ELR (cell line): ENCODE measurements at regions not wholly inside any gene's neighbourhood (a gene's known extent, or its start where the extent isn't known, plus 50 kb on each side); places are given as distances from the start of the nearest gene placed in this dataset.

ENCODE experiments used
- DNase-seq: peaks from one replicate; pipeline ENCODE4 v3.0.0-alpha.2; 2015; ENCODE audit warnings: low read depth

DNA sequence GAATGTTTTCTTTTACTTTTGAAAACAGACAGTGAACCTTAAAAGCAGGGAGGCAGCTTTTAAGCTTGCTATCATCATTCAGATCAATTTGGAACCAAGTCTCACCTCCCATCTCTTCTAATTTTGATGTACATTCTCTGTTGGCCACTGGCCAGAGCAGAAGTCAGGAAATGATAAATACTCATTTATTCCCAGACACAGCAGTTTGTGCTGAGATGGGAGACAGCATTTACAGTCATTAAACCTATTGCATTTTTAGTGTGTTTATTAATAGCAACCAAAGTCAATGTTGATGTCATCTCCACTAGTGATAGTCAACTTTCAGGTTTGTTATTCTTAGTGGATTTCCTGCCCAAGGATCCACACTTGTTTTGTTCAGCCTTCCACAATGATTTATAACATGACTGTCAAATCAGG is 320.0 kb upstream of the ATP2B1 start:
- DNase-seq: peak; percentile 25

GRCh38 chr12:90027889-90028634 is 319.4 kb upstream of the ATP2B1 start:
- peak; percentile 9 for DNase-seq

- no peak for DNase-seq
Measured at GRCh38 chr12:90027041-90027440, 318.4 kb upstream of the ATP2B1 start.

- DNase-seq: no peak
Measured at GRCh38 chr12:90026516-90026915, 317.9 kb upstream of the ATP2B1 start.

DNA sequence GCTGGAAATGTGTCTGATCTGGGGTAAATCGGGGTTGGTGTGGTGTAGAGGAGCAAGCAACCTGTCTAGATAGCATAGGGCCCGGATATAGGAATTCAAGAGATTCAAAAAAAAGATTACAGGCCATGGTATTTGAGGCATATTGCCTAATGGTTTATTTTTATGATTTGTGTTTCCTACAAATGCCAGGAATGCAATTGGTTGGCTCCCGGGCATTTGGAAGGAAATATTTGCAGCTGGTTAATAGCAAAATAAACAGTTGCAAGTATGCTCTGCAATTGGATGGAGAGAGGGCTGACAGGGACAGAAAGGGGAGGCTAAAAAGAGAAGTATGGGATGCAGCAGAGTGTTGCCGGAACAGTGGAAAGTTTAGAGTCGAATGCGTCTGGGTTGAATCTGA is 315.6 kb upstream of the ATP2B1 start:
- peak; percentile 41 for DNase-seq

DNA sequence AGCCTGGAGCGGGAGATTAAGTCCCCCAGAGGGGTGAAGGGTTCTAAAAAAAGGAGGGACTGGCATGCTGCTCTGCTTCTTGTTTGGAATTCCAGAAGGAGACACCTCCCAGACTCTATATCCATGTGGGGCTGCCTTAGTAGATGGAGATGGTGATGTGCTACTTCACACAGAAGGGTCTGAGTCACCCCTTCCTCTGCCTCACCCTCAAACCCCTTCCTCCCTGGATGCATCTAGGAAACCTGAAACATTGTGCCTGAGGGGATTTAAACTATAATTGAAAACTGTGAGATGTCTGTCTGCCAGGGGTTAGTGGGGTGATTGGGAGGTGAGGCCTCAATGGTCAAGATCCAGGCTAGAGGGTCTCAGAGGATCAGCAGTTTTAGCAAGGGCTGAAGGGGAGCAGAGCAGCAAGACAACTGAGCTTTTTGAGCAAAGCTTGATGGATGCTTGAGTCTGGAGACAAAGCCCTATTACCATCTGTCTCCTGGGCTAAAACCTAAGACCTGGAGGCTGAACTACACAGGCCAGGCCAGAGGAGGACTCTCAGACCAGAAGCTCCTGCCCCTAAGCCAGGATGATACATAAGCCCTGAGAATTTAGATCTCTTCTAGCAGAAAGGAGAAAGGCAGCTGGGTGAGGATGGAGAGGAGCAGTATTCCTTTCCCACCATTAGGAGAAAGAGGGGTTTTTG is 314.7 kb upstream of the ATP2B1 start:
- peak; percentile 78 for DNase-seq

DNA sequence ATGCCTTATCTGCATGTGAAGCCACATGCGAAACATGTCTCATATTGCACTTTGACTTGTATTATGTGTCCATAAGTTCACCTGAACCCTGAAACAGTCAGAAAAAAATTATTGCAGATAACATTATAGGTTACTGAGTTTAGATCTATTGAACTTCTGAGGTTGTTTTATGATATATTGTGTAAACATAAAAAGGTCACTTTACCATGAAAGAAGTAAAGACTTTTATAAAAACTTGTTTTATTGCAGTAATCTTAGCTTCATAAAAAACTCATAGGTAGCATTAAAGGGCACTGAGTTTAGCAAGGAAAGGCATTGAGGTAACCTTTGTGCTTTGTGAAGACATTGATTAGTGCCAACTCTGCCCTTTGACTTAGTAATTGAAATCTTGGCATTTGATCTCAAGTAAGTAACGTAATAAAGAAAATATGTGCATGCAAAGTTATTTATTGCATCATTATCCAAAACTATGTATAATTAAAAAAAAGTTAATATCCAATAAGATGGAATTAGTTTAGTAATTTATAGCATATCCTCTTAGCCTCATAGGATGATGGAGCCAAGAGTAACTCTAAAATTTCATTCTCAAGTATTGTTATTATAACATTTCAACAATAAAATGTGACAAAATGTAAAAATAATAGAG is 313.3 kb upstream of the ATP2B1 start:
- DNase-seq: no peak

DNA sequence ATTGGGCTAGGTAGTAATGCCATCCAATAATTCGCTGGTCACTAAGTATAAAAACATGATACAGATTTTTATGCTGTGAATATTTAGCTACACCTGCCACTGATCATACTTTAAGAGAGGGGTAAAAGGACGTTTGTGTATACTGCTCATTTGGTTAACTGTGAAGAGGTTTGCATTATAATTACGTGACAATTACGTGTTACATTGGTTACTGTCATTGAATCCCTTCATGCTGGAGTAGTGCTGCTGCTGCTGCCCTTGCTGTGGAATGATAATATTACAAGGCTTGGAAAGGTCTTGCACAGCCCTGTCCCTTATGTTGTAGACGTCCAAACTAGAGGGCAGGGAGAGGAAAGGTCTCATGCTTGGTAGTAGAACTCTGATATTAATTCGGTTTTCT is 312.2 kb upstream of the ATP2B1 start:
- no peak for DNase-seq

DNA sequence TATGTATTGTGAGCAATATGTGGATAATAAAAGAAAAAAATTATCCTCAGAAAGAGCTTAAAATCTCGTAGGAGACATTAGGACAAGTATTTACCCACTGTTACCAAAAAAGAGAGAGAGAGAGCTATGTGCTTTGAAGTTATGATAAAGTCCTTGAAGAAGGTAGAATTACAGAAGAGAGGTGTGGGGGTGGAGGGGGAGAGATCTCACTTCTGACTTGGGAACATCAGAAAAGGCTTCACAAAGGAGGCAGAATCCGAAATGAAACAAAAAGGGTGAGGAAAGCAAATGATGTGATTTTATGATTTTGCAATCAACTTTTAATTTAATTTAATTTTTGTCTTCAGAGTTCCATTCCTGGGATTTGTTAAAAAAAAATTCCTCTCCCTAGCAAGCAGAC is 311.8 kb upstream of the ATP2B1 start:
- DNase-seq: no peak

DNA sequence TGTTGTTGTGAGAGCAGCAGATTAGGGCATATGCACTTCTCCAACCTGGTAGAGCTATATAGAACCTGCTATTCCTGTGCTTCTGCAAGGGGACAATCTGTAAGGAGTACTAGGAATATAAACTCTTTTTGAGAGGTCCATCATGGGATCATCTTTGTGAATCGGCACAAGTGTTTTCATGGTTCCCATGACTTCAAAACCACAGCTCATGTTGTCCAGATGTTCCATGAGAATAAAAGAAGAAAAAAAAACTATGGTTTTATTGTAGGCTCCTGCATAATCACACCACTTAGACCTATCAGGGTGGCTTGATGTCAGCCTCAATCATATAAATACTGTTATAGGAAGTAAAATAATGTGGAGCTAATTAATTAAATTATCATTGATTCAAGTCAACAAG is 311.4 kb upstream of the ATP2B1 start:
- no peak for DNase-seq

DNA sequence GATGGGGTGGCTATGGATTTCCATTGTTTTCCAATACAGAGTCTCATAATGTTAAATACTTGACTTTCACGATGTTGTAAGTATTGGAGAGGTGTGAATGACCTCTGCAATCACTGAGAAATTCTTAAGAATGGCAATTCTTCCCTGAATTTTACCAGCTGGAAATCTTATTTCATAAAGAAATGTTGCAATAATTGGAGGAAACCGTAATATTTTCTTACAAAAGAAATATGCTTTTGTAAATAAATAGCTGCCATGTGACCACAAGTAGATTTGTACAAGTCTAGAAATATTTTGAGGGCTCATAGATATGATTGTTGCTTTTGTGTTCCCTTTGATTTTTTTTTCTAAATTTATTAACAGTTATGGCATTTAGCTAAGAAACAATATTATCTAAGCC is 308.7 kb upstream of the ATP2B1 start:
- DNase-seq: no peak

DNA sequence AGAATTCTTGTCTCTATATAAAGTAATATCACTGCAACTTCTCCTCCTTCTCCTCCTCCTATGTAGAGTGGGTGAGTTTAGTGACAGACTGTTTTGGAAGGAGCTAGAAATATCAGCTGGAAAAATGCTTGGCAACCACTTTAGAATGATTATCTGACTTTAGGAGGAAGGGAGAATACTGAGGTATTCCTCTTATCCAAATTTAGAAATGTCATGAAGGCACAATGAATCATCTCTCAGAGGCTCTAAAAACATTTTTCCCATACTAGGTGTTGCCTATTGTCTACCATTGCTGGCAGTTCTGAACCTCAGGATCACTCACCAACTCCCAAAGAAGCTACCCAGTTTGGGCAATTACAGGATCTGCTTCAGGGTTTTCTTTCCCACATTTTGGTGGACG is 306.6 kb upstream of the ATP2B1 start:
- DNase-seq: no peak

- peak; percentile 26 for DNase-seq
Measured at GRCh38 chr12:90013409-90013808, 304.8 kb upstream of the ATP2B1 start.

DNA sequence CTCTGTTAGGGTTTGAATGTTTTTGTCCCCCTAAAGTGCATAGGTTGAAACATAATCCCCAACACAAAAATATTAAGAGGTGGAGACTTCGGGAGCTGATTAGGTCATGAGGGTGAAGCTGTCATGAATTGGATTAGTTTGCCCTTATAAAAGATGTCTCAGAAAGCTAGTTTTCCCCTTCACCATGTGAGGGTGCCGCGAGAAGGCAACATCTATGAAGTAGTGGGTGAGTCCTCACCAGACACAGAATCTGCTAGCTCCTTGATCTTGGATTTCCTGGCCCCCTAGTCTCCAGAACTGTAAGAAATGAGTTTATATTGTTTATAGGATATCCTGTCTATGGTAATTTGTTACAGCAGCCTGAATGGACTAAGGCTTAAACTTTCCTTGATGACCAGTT is 301.5 kb upstream of the ATP2B1 start:
- peak; percentile 36 for DNase-seq

GRCh38 chr12:90008277-90008676 is 299.6 kb upstream of the ATP2B1 start:
- no peak for DNase-seq

- DNase-seq: no peak
Measured at GRCh38 chr12:90004319-90005074, 295.9 kb upstream of the ATP2B1 start.

DNA sequence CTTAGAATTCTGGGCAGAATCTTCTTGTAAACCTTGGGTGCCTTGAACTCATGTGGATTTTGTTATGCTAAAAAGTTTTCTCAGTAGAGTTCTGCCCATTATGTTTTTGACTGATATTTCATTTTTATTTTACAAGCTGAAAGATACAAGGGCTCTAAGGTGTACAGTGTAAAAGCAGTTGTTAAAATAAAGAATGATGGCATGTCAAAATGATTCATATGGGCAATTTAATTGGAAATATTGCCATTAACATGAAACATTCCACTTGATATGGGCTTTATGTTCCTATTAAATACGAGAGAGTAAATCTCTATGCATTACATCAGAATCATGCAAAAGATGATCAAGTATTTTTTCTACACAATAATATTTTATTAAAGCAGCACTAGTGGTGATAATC is 295.1 kb upstream of the ATP2B1 start:
- DNase-seq: no peak

GRCh38 chr12:90000721-90001120 is 292.1 kb upstream of the ATP2B1 start:
- DNase-seq: no peak

- peak; percentile 12 for DNase-seq
Measured at GRCh38 chr12:89999699-90000505, 291.3 kb upstream of the ATP2B1 start.

- DNase-seq: peak; percentile 10
Measured at GRCh38 chr12:89995870-89996269, 287.2 kb upstream of the ATP2B1 start.

DNA sequence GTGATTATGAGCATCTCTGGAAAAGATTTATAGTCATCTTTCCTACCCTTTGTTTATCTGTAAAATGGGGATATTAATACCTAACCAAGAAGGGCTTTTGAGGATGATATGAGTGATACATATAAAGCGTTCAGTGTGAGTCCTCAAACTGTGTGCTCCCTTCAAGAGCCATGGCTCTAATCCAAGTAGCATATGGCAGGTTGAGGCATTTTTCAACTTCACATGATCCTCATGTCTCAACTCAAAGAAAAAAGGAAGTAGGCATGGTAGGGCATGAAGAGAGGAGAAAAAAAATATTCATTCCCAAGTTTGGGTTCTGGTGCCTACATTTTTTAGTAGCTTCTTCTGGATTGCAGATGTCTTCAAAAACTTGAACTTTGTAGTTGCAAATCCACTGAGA is 286.3 kb upstream of the ATP2B1 start:
- DNase-seq: no peak

GRCh38 chr12:89993632-89994031 is 285.0 kb upstream of the ATP2B1 start:
- peak; percentile 8 for DNase-seq
